Activated CD8-positive, alpha-beta T cell treated with anti-CD3 and anti-CD28 coated beads for 36 hours (primary cell): ENCODE measurements at regions not wholly inside any gene's neighbourhood (a gene's known extent, or its start where the extent isn't known, plus 50 kb on each side); places are given as distances from the start of the nearest gene placed in this dataset.

ENCODE experiments used
- ATAC-seq: fragments of 200-7000 bp; cut with Tn5 transposase; one replicate; pipeline ENCODE4 v1.10.0; 2021; ENCODE audit warnings: mild to moderate bottlenecking, moderate library complexity
- CTCF ChIA-PET: fragments of 350-600 bp; sonication (Branson Sonifier 250); formaldehyde crosslinking; loops from one replicate; lab custom pipeline; 2021; ENCODE audit warnings: antibody characterized with exemption; lab: Charles Lee
- POLR2A ChIA-PET: fragments of 350-600 bp; sonication (Branson Sonifier 250); formaldehyde crosslinking; loops from one replicate; lab custom pipeline; 2021; ENCODE audit warnings: antibody characterized with exemption; lab: Charles Lee
- DNase-seq: peaks from one replicate; pipeline ENCODE4 v3.0.0-alpha.2; 2020
- H3K27ac Mint-ChIP-seq: one replicate; pipeline ENCODE4 v1.8.0; 2021; ENCODE audit warnings: mild to moderate bottlenecking, mixed read lengths
- H3K27me3 Mint-ChIP-seq: one replicate; pipeline ENCODE4 v1.8.0; 2021; ENCODE audit warnings: mixed read lengths
- H3K36me3 Mint-ChIP-seq: one replicate; pipeline ENCODE4 v1.8.0; 2021; ENCODE audit warnings: low read depth, mixed read lengths
- H3K4me1 Mint-ChIP-seq: one replicate; pipeline ENCODE4 v1.8.0; 2021; ENCODE audit warnings: low read depth, mixed read lengths
- H3K4me3 Mint-ChIP-seq: one replicate; pipeline ENCODE4 v1.8.0; 2021; ENCODE audit warnings: mild to moderate bottlenecking, moderate library complexity, mixed read lengths
- H3K9me3 Mint-ChIP-seq: one replicate; pipeline ENCODE4 v1.8.0; 2021; ENCODE audit warnings: mixed read lengths
- intact Hi-C: fragments of 100-400 bp; cut with micrococcal nuclease; formaldehyde crosslinking; loops from one replicate; pipeline ENCODE4 v1.10.0; 2022
- TF ChIP-seq, protein P1 (sequence below): fragments of 200-600 bp; IDR thresholded peaks from one replicate; pipeline ENCODE4 v1.8.0; 2022; ENCODE audit warnings: antibody characterized with exemption, mild to moderate bottlenecking

GRCh38 chr3:90007778-90008499 lies 900.5 kb downstream of the EPHA3 start:
- no peak for ATAC-seq
- Mint-ChIP-seq H3K36me3 (no peaks in the 10 kb centered on the region), H3K27ac (no peak overlapping the region), H3K4me1 (no peaks in the 10 kb centered on the region), H3K27me3 (no peaks in the 10 kb centered on the region), H3K9me3 (peaks cover 6% of the 10 kb centered on the region), H3K4me3 (no peak overlapping the region)
- ChIA-PET POLR2A (no interaction called here), CTCF (no interaction called here)
- DNase-seq, result no peak
- intact Hi-C loops, result no loop called here
- TF ChIP-seq, protein P1, sequence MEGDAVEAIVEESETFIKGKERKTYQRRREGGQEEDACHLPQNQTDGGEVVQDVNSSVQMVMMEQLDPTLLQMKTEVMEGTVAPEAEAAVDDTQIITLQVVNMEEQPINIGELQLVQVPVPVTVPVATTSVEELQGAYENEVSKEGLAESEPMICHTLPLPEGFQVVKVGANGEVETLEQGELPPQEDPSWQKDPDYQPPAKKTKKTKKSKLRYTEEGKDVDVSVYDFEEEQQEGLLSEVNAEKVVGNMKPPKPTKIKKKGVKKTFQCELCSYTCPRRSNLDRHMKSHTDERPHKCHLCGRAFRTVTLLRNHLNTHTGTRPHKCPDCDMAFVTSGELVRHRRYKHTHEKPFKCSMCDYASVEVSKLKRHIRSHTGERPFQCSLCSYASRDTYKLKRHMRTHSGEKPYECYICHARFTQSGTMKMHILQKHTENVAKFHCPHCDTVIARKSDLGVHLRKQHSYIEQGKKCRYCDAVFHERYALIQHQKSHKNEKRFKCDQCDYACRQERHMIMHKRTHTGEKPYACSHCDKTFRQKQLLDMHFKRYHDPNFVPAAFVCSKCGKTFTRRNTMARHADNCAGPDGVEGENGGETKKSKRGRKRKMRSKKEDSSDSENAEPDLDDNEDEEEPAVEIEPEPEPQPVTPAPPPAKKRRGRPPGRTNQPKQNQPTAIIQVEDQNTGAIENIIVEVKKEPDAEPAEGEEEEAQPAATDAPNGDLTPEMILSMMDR, result no peak

DNA sequence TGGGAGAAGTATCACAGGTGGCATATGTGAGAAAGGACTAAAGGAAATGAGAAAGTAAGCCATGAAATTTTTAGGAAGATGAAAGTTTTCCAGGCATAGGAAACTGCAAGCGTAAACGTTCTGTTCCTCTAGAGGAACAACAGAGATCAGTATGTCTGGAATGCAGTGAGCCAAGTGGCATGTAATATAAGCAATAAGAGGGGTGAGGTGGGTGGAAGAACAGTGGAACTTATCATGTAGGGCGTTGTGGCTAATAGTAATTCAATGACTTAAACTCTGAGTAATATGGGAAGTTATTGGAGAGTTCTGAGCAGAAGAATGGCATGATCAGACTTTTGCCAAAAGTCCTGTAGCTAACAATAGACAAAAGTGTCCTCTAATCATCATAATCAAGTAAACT lies 902.9 kb downstream of the EPHA3 start:
- Mint-ChIP-seq H3K27me3 (no peaks in the 10 kb centered on the region), H3K36me3 (no peaks in the 10 kb centered on the region), H3K4me3 (no peak overlapping the region), H3K9me3 (peaks cover 10% of the 10 kb centered on the region), H3K27ac (no peak overlapping the region), H3K4me1 (no peaks in the 10 kb centered on the region)
- CTCF ChIA-PET, result no interaction called here
- TF ChIP-seq, protein P1, result no peak
- intact Hi-C loops, result no loop called here
- ATAC-seq (no peak), DNase-seq (no peak)
- POLR2A ChIA-PET, result no interaction called here

GRCh38 chr3:90011131-90011530 lies 903.7 kb downstream of the EPHA3 start:
- intact Hi-C loops, result no loop called here
- H3K36me3 Mint-ChIP-seq, result no peaks in the 10 kb centered on the region
- H3K4me3 Mint-ChIP-seq, result no peak overlapping the region
- ATAC-seq (no peak), DNase-seq (no peak)
- ChIA-PET POLR2A (no interaction called here), CTCF (no interaction called here)
- no peak overlapping the region for H3K27ac Mint-ChIP-seq
- peaks cover 10% of the 10 kb centered on the region for H3K9me3 Mint-ChIP-seq
- H3K27me3 Mint-ChIP-seq, result no peaks in the 10 kb centered on the region
- no peaks in the 10 kb centered on the region for H3K4me1 Mint-ChIP-seq
- TF ChIP-seq, protein P1, result no peak

DNA sequence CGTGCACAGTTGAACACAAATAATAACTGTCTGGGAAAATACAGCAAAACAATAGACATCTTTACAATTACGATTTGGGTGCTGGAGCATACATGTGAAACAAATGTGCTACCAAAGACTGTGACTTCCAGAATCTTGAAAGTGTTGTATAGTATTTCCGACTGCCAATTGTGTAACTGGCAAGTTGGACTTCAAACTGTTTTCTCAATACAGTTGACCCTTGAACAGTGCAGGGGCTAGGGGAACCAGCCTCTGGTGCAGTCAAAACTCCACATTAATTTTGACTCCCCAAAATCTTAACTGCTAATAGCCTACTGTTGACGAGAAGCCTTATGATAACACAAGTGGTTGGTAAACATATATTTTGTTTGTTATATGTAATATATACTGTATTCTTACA lies 904.2 kb downstream of the EPHA3 start:
- H3K4me1 Mint-ChIP-seq, result no peaks in the 10 kb centered on the region
- ChIA-PET POLR2A (no interaction called here), CTCF (no interaction called here)
- H3K36me3 Mint-ChIP-seq, result no peaks in the 10 kb centered on the region
- intact Hi-C loops, result no loop called here
- no peaks in the 10 kb centered on the region for H3K27me3 Mint-ChIP-seq
- ATAC-seq, result no peak
- H3K27ac Mint-ChIP-seq, result no peak overlapping the region
- H3K9me3 Mint-ChIP-seq, result peaks cover 10% of the 10 kb centered on the region
- no peak for DNase-seq
- TF ChIP-seq, protein P1, result no peak
- no peak overlapping the region for H3K4me3 Mint-ChIP-seq

DNA sequence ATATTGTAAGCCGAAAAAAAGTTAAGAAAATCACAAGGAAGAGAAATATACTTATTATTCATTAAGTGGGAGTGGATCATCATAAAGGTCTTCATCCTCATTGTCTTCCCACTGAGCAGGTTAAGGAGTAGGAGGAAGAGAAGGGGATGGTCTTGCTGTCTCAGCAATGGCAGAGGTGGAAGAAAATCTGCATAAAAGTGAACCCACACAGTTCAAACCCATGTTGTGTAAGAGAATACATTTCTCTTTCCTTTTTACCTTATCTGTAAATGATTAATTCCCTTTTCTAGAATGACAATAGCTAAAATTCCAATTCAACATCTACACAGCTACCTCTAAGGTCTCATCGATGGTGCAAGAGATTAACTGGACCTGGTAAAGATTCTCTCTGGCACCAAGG lies 904.6 kb downstream of the EPHA3 start:
- H3K4me3 Mint-ChIP-seq, result no peak overlapping the region
- DNase-seq, result no peak
- no peaks in the 10 kb centered on the region for H3K27me3 Mint-ChIP-seq
- H3K9me3 Mint-ChIP-seq, result peaks cover 9% of the 10 kb centered on the region
- no peaks in the 10 kb centered on the region for H3K36me3 Mint-ChIP-seq
- intact Hi-C loops, result no loop called here
- ATAC-seq, result no peak
- TF ChIP-seq, protein P1, result no peak
- H3K4me1 Mint-ChIP-seq, result no peaks in the 10 kb centered on the region
- POLR2A ChIA-PET, result no interaction called here
- CTCF ChIA-PET, result no interaction called here
- H3K27ac Mint-ChIP-seq, result no peak overlapping the region
